Transverse colon (tissue), 4 donors: ENCODE measurements at regions not wholly inside any gene's neighbourhood (a gene's known extent, or its start where the extent isn't known, plus 50 kb on each side); places are given as distances from the start of the nearest gene placed in this dataset.

ENCODE experiments used
- DNase-seq: peaks from one replicate; pipeline ENCODE4 v3.0.0-alpha.2; 2019
- H3K27ac ChIP-seq, 4 donors: fragments of 200-600 bp; sonication (generic); 2 replicates each; pipeline ENCODE4 v1.5.1; 2016 to 2018; ENCODE audit warnings: inconsistent platforms in 4 of 4
- H3K27me3 ChIP-seq: fragments of 200-600 bp; sonication (generic); 2 replicates; pipeline ENCODE4 v1.5.1; 2017; ENCODE audit warnings: inconsistent platforms
- H3K36me3 ChIP-seq, 4 donors: fragments of 200-600 bp; sonication (generic); 2 replicates each; pipeline ENCODE4 v1.5.1; 2017 to 2019; ENCODE audit warnings: inconsistent platforms in 4 of 4
- H3K4me1 ChIP-seq, 4 donors: fragments of 200-600 bp; sonication (generic); 2 replicates each; pipeline ENCODE4 v1.5.1; 2017 to 2020; ENCODE audit warnings: inconsistent platforms in 4 of 4
- H3K4me3 ChIP-seq, 4 donors: fragments of 200-600 bp; sonication (generic); 1 replicate in 1 of 4; 2 replicates in 3 of 4; pipeline versions ENCODE4 v1.5.1 to v1.6.1; 2017 to 2019; ENCODE audit warnings: inconsistent platforms in 4 of 4
- H3K9me3 ChIP-seq, 2 donors: fragments of 200-600 bp; sonication (generic); 2 replicates each; pipeline ENCODE4 v1.5.1; 2017 to 2019; ENCODE audit warnings: inconsistent platforms in 2 of 2
- CTCF ChIP-seq, 5 experiments: fragments of 200-600 bp in 3 of 5; fragments of 450-650 bp in 2 of 5; sonication (generic) in 3 of 5; IDR thresholded peaks; 1 replicate in 2 of 5; 2 replicates in 3 of 5; pipeline ENCODE4 v1.5.1; 2016 to 2017; ENCODE audit warnings: antibody characterized with exemption in 5 of 5, inconsistent platforms in 3 of 5, mild to moderate bottlenecking in 2 of 5, moderate library complexity in 1 of 5
- EP300 ChIP-seq: sonication (generic); formaldehyde crosslinking; IDR thresholded peaks from one replicate; pipeline ENCODE4 v1.6.1; 2017; ENCODE audit warnings: antibody characterized with exemption, low read depth
- POLR2A ChIP-seq: fragments of 450-650 bp; IDR thresholded peaks from one replicate; pipeline ENCODE4 v1.6.1; 2016; ENCODE audit warnings: antibody characterized with exemption, mild to moderate bottlenecking, moderate library complexity
- POLR2AphosphoS5 ChIP-seq, 3 donors: sonication (generic); formaldehyde crosslinking; IDR thresholded peaks; one replicate each; pipeline ENCODE4 v1.6.1; 2016; ENCODE audit warnings: antibody characterized with exemption in 3 of 3
- WGBS, 2 donors: methylation state at CpG; one replicate each; pipeline ENCODE4 v1.1.5; 2018; ENCODE audit warnings: low coverage in 1 of 2; 5-methylcytosine and 5-hydroxymethylcytosine counted together
- in situ Hi-C, 4 donors: fragments of 200-750 bp; cut with MboI; loops; one replicate each; pipeline versions ENCODE4 v1.15.0 to v1.15.1; 2017; ENCODE audit warnings: low sequenced_read_pairs in 3 of 4, low pct_ligation_motif_present in 1 of 4, low pct_unique_long_range_greater_than_20kb in 1 of 4
- intact Hi-C: fragments of 100-400 bp; cut with DNase I; formaldehyde crosslinking; loops from one replicate; pipeline ENCODE4 v1.15.1; 2023; ENCODE audit warnings: low total_unique reads

DNA sequence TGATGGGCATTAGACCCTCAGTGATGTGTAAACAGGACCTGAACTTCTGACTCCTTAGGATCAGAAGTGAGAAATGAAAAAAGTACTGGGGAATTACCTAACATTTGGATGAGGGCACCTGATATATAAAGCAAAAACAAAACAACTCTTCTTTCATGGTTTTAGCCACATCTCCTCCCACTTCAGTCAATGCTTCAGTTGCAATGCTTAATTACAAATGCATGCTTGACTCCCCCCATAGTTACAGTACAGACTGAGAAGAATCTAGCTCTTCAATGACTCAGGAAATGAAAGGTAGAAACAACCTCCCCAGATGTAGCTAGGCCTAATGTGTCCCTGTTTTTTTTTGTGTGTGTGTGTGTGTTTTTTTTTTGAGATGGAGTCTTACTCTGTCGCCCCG is 276.8 kb upstream of the POU3F3 start:
- WGBS, 2 donors = 96 to 100% methylated on average over 2 of the region's 2 CpGs
- Histone ChIP-seq H3K27me3 (no peaks in the 10 kb centered on the region), H3K4me1 (no peaks in the 10 kb centered on the region), H3K4me3 (no peak overlapping the region), H3K27ac (no peak overlapping the region), H3K36me3 (no peaks in the 10 kb centered on the region), H3K9me3 (no peaks in the 10 kb centered on the region)
- intact Hi-C loops (no loop called here), in situ Hi-C loops (no loop called here)
- DNase-seq = no peak
- TF ChIP-seq CTCF (IDR thresholded peaks at IDR 0.05) (no peak), POLR2A (no peak), POLR2AphosphoS5 (IDR thresholded peaks at IDR 0.05) (no peak), EP300 (no peak)

DNA sequence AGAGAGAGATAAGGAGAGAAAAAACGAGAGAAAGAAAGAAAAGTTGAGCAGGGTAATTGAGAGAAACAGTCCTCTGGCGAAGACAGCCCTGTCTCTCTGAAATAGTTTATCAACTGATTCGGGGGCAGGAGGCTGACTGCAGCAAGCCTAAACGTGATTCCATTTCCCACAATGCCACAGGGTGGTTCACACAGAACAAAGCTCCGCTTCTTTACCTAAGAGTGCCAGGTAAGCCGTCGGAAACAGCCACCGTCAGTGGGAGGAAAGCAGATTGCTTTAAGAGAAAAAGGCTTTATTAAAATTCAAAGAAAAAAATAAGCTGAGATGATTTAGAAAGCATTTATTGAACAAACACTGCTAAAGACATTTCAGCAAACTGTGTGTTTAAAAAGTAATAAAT is 271.4 kb upstream of the POU3F3 start:
- Histone ChIP-seq H3K4me1 (no peaks in the 10 kb centered on the region), H3K27ac (no peak overlapping the region), H3K4me3 (no peak overlapping the region), H3K9me3 (no peaks in the 10 kb centered on the region), H3K36me3 (no peaks in the 10 kb centered on the region), H3K27me3 (no peaks in the 10 kb centered on the region)
- no peak for DNase-seq
- WGBS, 2 donors = 52 to 65% methylated on average over 7 to 8 of the region's 8 CpGs
- TF ChIP-seq POLR2AphosphoS5 (IDR thresholded peaks at IDR 0.05) = no peak
- TF ChIP-seq EP300 = no peak
- TF ChIP-seq CTCF (IDR thresholded peaks at IDR 0.05) = no peak
- TF ChIP-seq POLR2A = no peak
- in situ Hi-C loops (no loop called here), intact Hi-C loops (no loop called here)

DNA sequence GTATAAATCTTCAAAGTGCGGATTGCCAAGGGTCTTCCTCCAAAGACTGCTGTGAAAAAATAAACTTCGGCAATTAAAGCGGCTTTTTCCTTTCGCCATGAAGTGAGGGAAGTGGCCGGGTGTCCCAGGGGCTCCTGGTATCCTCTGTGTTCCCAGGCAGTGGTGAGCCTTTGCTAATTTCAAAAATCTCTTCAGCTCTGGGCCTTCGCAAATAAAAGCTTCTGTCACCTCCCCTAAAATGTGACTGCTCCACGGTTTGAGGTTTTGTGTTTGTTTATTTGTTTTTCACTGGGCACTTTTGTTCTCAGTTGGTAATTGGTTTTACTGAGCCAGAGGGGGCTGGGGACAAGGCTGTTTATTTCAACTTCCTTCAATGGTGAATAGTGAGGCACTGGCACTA is 270.1 kb upstream of the POU3F3 start:
- intact Hi-C loops = no loop called here
- 67 to 69% methylated on average over 3 to 7 of the region's 7 CpGs for WGBS, 2 donors
- H3K36me3 ChIP-seq = no peaks in the 10 kb centered on the region

DNA sequence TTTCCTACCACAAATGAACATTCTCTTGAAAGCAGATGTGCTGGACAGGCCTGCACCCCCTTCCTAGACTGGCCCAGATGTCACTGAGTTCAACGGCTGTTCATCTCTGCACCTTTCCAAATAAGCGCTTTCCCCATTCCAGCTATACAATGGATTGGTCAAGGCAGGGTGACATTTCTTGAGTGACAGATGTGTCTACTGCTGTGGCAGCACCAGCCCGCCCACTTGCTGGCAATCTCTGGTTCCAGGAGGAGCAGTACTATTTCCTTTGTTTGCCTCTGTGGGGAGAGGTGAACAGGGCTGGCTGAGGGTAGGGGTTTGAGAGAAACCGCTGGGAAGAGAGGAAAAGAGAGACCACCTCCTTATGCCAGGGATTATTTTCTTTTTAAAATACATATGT is 269.5 kb upstream of the POU3F3 start:
- Histone ChIP-seq H3K4me1 (no peaks in the 10 kb centered on the region), H3K4me3 (no peak overlapping the region), H3K27ac (no peak overlapping the region), H3K36me3 (no peaks in the 10 kb centered on the region), H3K9me3 (no peaks in the 10 kb centered on the region), H3K27me3 (no peaks in the 10 kb centered on the region)
- WGBS, 2 donors = 38 to 88% methylated on average over 1 to 4 of the region's 4 CpGs
- intact Hi-C loops (no loop called here), in situ Hi-C loops (no loop called here)
- TF ChIP-seq POLR2A (no peak), EP300 (no peak), CTCF (IDR thresholded peaks at IDR 0.05) (no peak), POLR2AphosphoS5 (IDR thresholded peaks at IDR 0.05) (no peak)
- no peak for DNase-seq

More for the DNA sequence above, 270.1 kb upstream of the POU3F3 start:
- H3K27me3 ChIP-seq = no peaks in the 10 kb centered on the region
- no peak overlapping the region for H3K4me3 ChIP-seq
- in situ Hi-C loops = no loop called here
- no peak for TF ChIP-seq POLR2AphosphoS5 (IDR thresholded peaks at IDR 0.05)
- no peak for TF ChIP-seq POLR2A
- TF ChIP-seq CTCF (IDR thresholded peaks at IDR 0.05) = no peak
- no peak for TF ChIP-seq EP300
- H3K27ac ChIP-seq = no peak overlapping the region
- no peaks in the 10 kb centered on the region for H3K9me3 ChIP-seq
- no peak for DNase-seq
- no peaks in the 10 kb centered on the region for H3K4me1 ChIP-seq
